ENCODE measurements at regions not wholly inside any gene's neighbourhood (a gene's known extent, or its start where the extent isn't known, plus 50 kb on each side); places are given as distances from the start of the nearest gene placed in this dataset.

- Histone ChIP-seq H3K4me3 (ENCODE audit: low read length) (no peak overlapping the region), H3K36me3 (ENCODE audit: control insufficient read depth, low read depth, low read length) (no peaks in the 10 kb centered on the region), H3K27me3 (ENCODE audit: control insufficient read depth, insufficient read depth, low read length) (no peaks in the 10 kb centered on the region), H3K27ac (ENCODE audit: low read length) (no peak overlapping the region), H3K9me3 (ENCODE audit: control insufficient read depth, low read depth, low read length) (no peaks in the 10 kb centered on the region), H3K9ac (ENCODE audit: low read length) (no peak overlapping the region), H3K4me1 (ENCODE audit: control insufficient read depth, low read depth, low read length) (no peaks in the 10 kb centered on the region)
Observed at GRCh38 chr5:2017540-2018389, 135.0 kb upstream of the IRX4 start.

- Histone ChIP-seq H3K27me3 (ENCODE audit: control insufficient read depth, insufficient read depth, low read length) (no peaks in the 10 kb centered on the region), H3K4me1 (ENCODE audit: control insufficient read depth, low read depth, low read length) (no peaks in the 10 kb centered on the region), H3K36me3 (ENCODE audit: control insufficient read depth, low read depth, low read length) (no peaks in the 10 kb centered on the region), H3K4me3 (ENCODE audit: low read length) (no peak overlapping the region), H3K27ac (ENCODE audit: low read length) (no peak overlapping the region), H3K9ac (ENCODE audit: low read length) (no peak overlapping the region), H3K9me3 (ENCODE audit: control insufficient read depth, low read depth, low read length) (no peaks in the 10 kb centered on the region)
Observed at GRCh38 chr5:2015961-2016360, 133.2 kb upstream of the IRX4 start.

GRCh38 chr5:2015124-2015848 lies 132.6 kb upstream of the IRX4 start:
- Histone ChIP-seq H3K9ac (ENCODE audit: low read length) (no peak overlapping the region), H3K36me3 (ENCODE audit: control insufficient read depth, low read depth, low read length) (no peaks in the 10 kb centered on the region), H3K27ac (ENCODE audit: low read length) (no peak overlapping the region), H3K4me3 (ENCODE audit: low read length) (no peak overlapping the region), H3K27me3 (ENCODE audit: control insufficient read depth, insufficient read depth, low read length) (no peaks in the 10 kb centered on the region), H3K4me1 (ENCODE audit: control insufficient read depth, low read depth, low read length) (no peaks in the 10 kb centered on the region), H3K9me3 (ENCODE audit: control insufficient read depth, low read depth, low read length) (no peaks in the 10 kb centered on the region)

GRCh38 chr5:2014058-2014610 lies 131.4 kb upstream of the IRX4 start:
- H3K9ac ChIP-seq (ENCODE audit: low read length): no peak overlapping the region
- no peak overlapping the region for H3K4me3 ChIP-seq (ENCODE audit: low read length)
- H3K27me3 ChIP-seq (ENCODE audit: control insufficient read depth, insufficient read depth, low read length): no peaks in the 10 kb centered on the region
- H3K4me1 ChIP-seq (ENCODE audit: control insufficient read depth, low read depth, low read length): no peaks in the 10 kb centered on the region
- H3K27ac ChIP-seq (ENCODE audit: low read length): no peak overlapping the region
- no peaks in the 10 kb centered on the region for H3K36me3 ChIP-seq (ENCODE audit: control insufficient read depth, low read depth, low read length)
- H3K9me3 ChIP-seq (ENCODE audit: control insufficient read depth, low read depth, low read length): no peaks in the 10 kb centered on the region

GRCh38 chr5:2013301-2014057 lies 130.8 kb upstream of the IRX4 start:
- Histone ChIP-seq H3K4me3 (ENCODE audit: low read length) (no peak overlapping the region), H3K9me3 (ENCODE audit: control insufficient read depth, low read depth, low read length) (no peaks in the 10 kb centered on the region), H3K9ac (ENCODE audit: low read length) (no peak overlapping the region), H3K36me3 (ENCODE audit: control insufficient read depth, low read depth, low read length) (no peaks in the 10 kb centered on the region), H3K4me1 (ENCODE audit: control insufficient read depth, low read depth, low read length) (no peaks in the 10 kb centered on the region), H3K27ac (ENCODE audit: low read length) (no peak overlapping the region), H3K27me3 (ENCODE audit: control insufficient read depth, insufficient read depth, low read length) (no peaks in the 10 kb centered on the region)

- Histone ChIP-seq H3K9ac (ENCODE audit: low read length) (no peak overlapping the region), H3K27me3 (ENCODE audit: control insufficient read depth, insufficient read depth, low read length) (no peaks in the 10 kb centered on the region), H3K9me3 (ENCODE audit: control insufficient read depth, low read depth, low read length) (no peaks in the 10 kb centered on the region)
Observed at GRCh38 chr5:2012885-2013284, 130.2 kb upstream of the IRX4 start.

GRCh38 chr5:2011481-2012411 lies 129.0 kb upstream of the IRX4 start:
- Histone ChIP-seq H3K9me3 (ENCODE audit: control insufficient read depth, low read depth, low read length) (no peaks in the 10 kb centered on the region), H3K27ac (ENCODE audit: low read length) (no peak overlapping the region), H3K4me1 (ENCODE audit: control insufficient read depth, low read depth, low read length) (no peaks in the 10 kb centered on the region), H3K27me3 (ENCODE audit: control insufficient read depth, insufficient read depth, low read length) (no peaks in the 10 kb centered on the region), H3K4me3 (ENCODE audit: low read length) (no peak overlapping the region), H3K36me3 (ENCODE audit: control insufficient read depth, low read depth, low read length) (no peaks in the 10 kb centered on the region), H3K9ac (ENCODE audit: low read length) (no peak overlapping the region)

More at GRCh38 chr5:2012885-2013284, 130.2 kb upstream of the IRX4 start:
- no peak overlapping the region for H3K27ac ChIP-seq (ENCODE audit: low read length)
- no peaks in the 10 kb centered on the region for H3K4me1 ChIP-seq (ENCODE audit: control insufficient read depth, low read depth, low read length)
- H3K36me3 ChIP-seq (ENCODE audit: control insufficient read depth, low read depth, low read length): no peaks in the 10 kb centered on the region
- H3K4me3 ChIP-seq (ENCODE audit: low read length): no peak overlapping the region

GRCh38 chr5:2010940-2011339 lies 128.2 kb upstream of the IRX4 start:
- no peaks in the 10 kb centered on the region for H3K27me3 ChIP-seq (ENCODE audit: control insufficient read depth, insufficient read depth, low read length)
- no peak overlapping the region for H3K9ac ChIP-seq (ENCODE audit: low read length)
- H3K9me3 ChIP-seq (ENCODE audit: control insufficient read depth, low read depth, low read length): no peaks in the 10 kb centered on the region
- no peak overlapping the region for H3K27ac ChIP-seq (ENCODE audit: low read length)
- H3K4me3 ChIP-seq (ENCODE audit: low read length): no peak overlapping the region
- no peaks in the 10 kb centered on the region for H3K36me3 ChIP-seq (ENCODE audit: control insufficient read depth, low read depth, low read length)
- no peaks in the 10 kb centered on the region for H3K4me1 ChIP-seq (ENCODE audit: control insufficient read depth, low read depth, low read length)

GRCh38 chr5:2009986-2010914 lies 127.5 kb upstream of the IRX4 start:
- Histone ChIP-seq H3K4me3 (ENCODE audit: low read length) (no peak overlapping the region), H3K27me3 (ENCODE audit: control insufficient read depth, insufficient read depth, low read length) (no peaks in the 10 kb centered on the region)

More at GRCh38 chr5:2009986-2010914, 127.5 kb upstream of the IRX4 start:
- Histone ChIP-seq H3K9ac (ENCODE audit: low read length) (no peak overlapping the region), H3K4me1 (ENCODE audit: control insufficient read depth, low read depth, low read length) (no peaks in the 10 kb centered on the region), H3K27ac (ENCODE audit: low read length) (no peak overlapping the region), H3K36me3 (ENCODE audit: control insufficient read depth, low read depth, low read length) (no peaks in the 10 kb centered on the region), H3K9me3 (ENCODE audit: control insufficient read depth, low read depth, low read length) (no peaks in the 10 kb centered on the region)
